Endothelial cell of umbilical vein (primary cell): ENCODE measurements at regions not wholly inside any gene's neighbourhood (a gene's known extent, or its start where the extent isn't known, plus 50 kb on each side); places are given as distances from the start of the nearest gene placed in this dataset.

Experiments
- BruUV-seq: library from RNA; stranded (reverse); fragments of 400-500 nt; replicated peaks from 2 replicates; lab custom pipeline; 2021; lab: Mats Ljungman, UMichigan
- CTCF ChIA-PET: fragments of 300-600, 350-600 bp; sonication (Branson Sonifier 250); formaldehyde crosslinking; loops from one replicate; lab custom pipeline; 2021; ENCODE audit warnings: antibody characterized with exemption, inconsistent platforms; lab: Charles Lee
- POLR2A ChIA-PET: fragments of 300-600, 350-600 bp; sonication (Branson Sonifier 250); formaldehyde crosslinking; loops from one replicate; lab custom pipeline; 2021; ENCODE audit warnings: antibody characterized with exemption, inconsistent platforms; lab: Charles Lee
- DNase-seq: peaks from one replicate; pipeline ENCODE4 v3.0.0-alpha.2; 2011; ENCODE audit warnings: low read depth, low spot score
- FAIRE-seq: peaks from 2 replicates; lab custom pipeline; 2011; peaks lifted over from hg19 to GRCh38; lab: Jason Lieb, UNC
- H2AFZ ChIP-seq: 2 replicates; pipeline ENCODE4 v1.6.0; 2012; ENCODE audit warnings: low read depth, low read length, control low read depth, inconsistent platforms
- H3K27ac ChIP-seq: 2 replicates; pipeline ENCODE4 v1.5.1; 2011; ENCODE audit warnings: low read depth, mild to moderate bottlenecking, control low read depth, low read length, moderate library complexity; ENCODE audit not compliant: insufficient read depth
- H3K27me3 ChIP-seq, 2 experiments: 2 replicates each; pipeline versions ENCODE4 v1.6.0 to v1.6.1; 2011; ENCODE audit warnings: low read length in 2 of 2, mixed read lengths in 1 of 2; ENCODE audit not compliant: control insufficient read depth in 2 of 2, insufficient read depth in 2 of 2
- H3K36me3 ChIP-seq, 2 experiments: 2 replicates in 1 of 2; 3 replicates in 1 of 2; pipeline ENCODE4 v1.5.1; 2011; ENCODE audit warnings: low read length in 2 of 2, mild to moderate bottlenecking in 1 of 2, moderate library complexity in 1 of 2; ENCODE audit not compliant: control insufficient read depth in 2 of 2, insufficient read depth in 2 of 2; ENCODE audit errors: extremely low read depth in 1 of 2
- H3K4me1 ChIP-seq: 3 replicates; pipeline ENCODE4 v1.5.1; 2011; ENCODE audit warnings: mild to moderate bottlenecking, low read length; ENCODE audit not compliant: control insufficient read depth, insufficient read depth; ENCODE audit errors: extremely low read depth
- H3K4me2 ChIP-seq: 2 replicates; pipeline ENCODE4 v1.6.1; 2011; ENCODE audit warnings: low read length, control low read depth, mixed read lengths; ENCODE audit not compliant: insufficient read depth
- H3K4me3 ChIP-seq, 3 experiments: fragments of 200-600 bp in 1 of 3; sonication (generic), shearing (Covaris generic) in 1 of 3; replicated peaks in 1 of 3; 2 replicates each; pipeline ENCODE4 v1.5.1; 2011 to 2016; ENCODE audit warnings: control low read depth in 3 of 3, low read length in 3 of 3, mild to moderate bottlenecking in 2 of 3, inconsistent platforms in 1 of 3, low read depth in 1 of 3, moderate library complexity in 1 of 3; ENCODE audit not compliant: insufficient read depth in 1 of 3
- H3K79me2 ChIP-seq: 2 replicates; pipeline ENCODE4 v1.6.0; 2012; ENCODE audit warnings: low read length, inconsistent platforms; ENCODE audit not compliant: control insufficient read depth, insufficient read depth
- H3K9ac ChIP-seq: replicated peaks from 2 replicates; pipeline ENCODE3; 2011; ENCODE audit warnings: low read length, control low read depth; ENCODE audit not compliant: insufficient read depth; ENCODE audit errors: extremely low read depth
- H3K9me1 ChIP-seq: replicated peaks from 3 replicates; pipeline ENCODE4 v1.6.0; 2011; ENCODE audit warnings: mild to moderate bottlenecking, low read length; ENCODE audit not compliant: control insufficient read depth, insufficient read depth; ENCODE audit errors: extremely low read depth
- H3K9me3 ChIP-seq: replicated peaks from 2 replicates; pipeline ENCODE4 v1.5.1; 2012; ENCODE audit warnings: low read length, inconsistent platforms; ENCODE audit not compliant: control insufficient read depth, insufficient read depth
- H4K20me1 ChIP-seq: replicated peaks from 2 replicates; pipeline ENCODE3; 2011; ENCODE audit warnings: mild to moderate bottlenecking, low read length; ENCODE audit not compliant: control insufficient read depth, insufficient read depth; ENCODE audit errors: extremely low read depth
- EZH2 ChIP-seq: IDR thresholded peaks from 2 replicates; pipeline ENCODE4 v1.6.1; 2012; ENCODE audit warnings: borderline replicate concordance, low read depth, mild to moderate bottlenecking, moderate library complexity, low read length, inconsistent platforms; ENCODE audit not compliant: severe bottlenecking
- FOS ChIP-seq: IDR thresholded peaks from 2 replicates; pipeline ENCODE4 v1.6.1; 2011; ENCODE audit warnings: mild to moderate bottlenecking, low read length, moderate library complexity, borderline replicate concordance; ENCODE audit not compliant: insufficient read depth
- GATA2 ChIP-seq: IDR thresholded peaks from 2 replicates; pipeline ENCODE4 v1.7.0; 2011; ENCODE audit warnings: low read depth, mild to moderate bottlenecking, moderate library complexity, mixed read lengths, low read length; ENCODE audit not compliant: insufficient read length, insufficient read depth
- JUN ChIP-seq: IDR thresholded peaks from 2 replicates; pipeline ENCODE4 v1.6.1; 2011; ENCODE audit warnings: borderline replicate concordance, low read depth; ENCODE audit not compliant: insufficient read length, insufficient read depth
- MYC ChIP-seq: IDR thresholded peaks from one replicate; pipeline ENCODE4 v1.6.1; 2011; ENCODE audit warnings: mild to moderate bottlenecking, low read depth, low read length
- POLR2A ChIP-seq: IDR thresholded peaks from 2 replicates; pipeline ENCODE4 v1.6.1; 2012; ENCODE audit warnings: low read depth, mild to moderate bottlenecking, control low read depth, low read length
- POLR2AphosphoS5 ChIP-seq: IDR thresholded peaks from 2 replicates; pipeline ENCODE4 v1.6.1; 2012; ENCODE audit warnings: low read depth, mild to moderate bottlenecking, control low read depth, low read length, moderate library complexity; ENCODE audit not compliant: insufficient read depth
- dilution Hi-C: fragments of 300-500 bp; cut with MboI; formaldehyde crosslinking; loops from one replicate; pipeline ENCODE4 v1.15.0; 2019; ENCODE audit warnings: low sequenced_read_pairs; ENCODE audit not compliant: extremely low pct_ligation_motif_present
- intact Hi-C: fragments of 100-400 bp; cut with micrococcal nuclease; formaldehyde crosslinking; loops from one replicate; pipeline ENCODE4 v1.10.0; 2022
- TF ChIP-seq, protein P1 (sequence below), 2 donors: IDR thresholded peaks; 1 replicate in 1 of 2; 2 replicates in 1 of 2; pipeline ENCODE4 v1.5.1; 2011; ENCODE audit warnings: low read length in 2 of 2, mild to moderate bottlenecking in 2 of 2, moderate library complexity in 2 of 2, control low read depth in 1 of 2, inconsistent platforms in 1 of 2, low read depth in 1 of 2; ENCODE audit not compliant: insufficient read depth in 1 of 2; ENCODE audit errors: extremely low read depth in 1 of 2
- TF ChIP-seq, protein P2 (sequence below): IDR thresholded peaks from 2 replicates; pipeline ENCODE4 v1.6.1; 2011; ENCODE audit not compliant: insufficient read depth, insufficient read length

DNA sequence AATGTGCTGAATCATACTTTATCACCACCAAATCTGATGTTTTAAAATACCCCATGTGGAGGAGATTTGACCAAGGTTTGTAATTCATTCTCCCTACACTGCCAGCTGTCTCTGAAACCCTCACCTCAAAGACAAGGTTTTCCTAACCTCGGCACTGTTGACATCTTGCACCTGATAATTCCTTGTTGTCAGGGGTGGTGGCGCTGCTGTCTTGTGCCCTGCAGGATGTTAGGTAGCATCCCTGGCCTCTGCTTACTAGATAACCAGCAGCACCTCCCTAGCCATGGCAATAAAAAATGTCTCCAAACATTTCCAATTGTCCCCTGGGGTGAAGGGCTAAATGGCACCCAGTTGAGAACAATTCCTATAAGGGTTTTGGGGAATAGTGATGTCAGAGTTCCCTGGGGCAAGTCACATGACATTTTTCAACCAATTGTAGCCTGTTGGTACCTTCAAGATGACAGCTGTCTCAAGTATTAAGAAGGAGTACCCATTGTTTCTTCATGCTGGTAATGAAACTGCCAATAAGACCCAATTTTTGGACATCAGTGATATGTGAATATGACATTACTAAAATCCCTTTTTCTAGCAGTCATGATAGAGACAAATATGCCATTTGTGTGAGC lies 160.6 kb upstream of the PLCXD3 start:
- no peaks in the 10 kb centered on the region for H3K4me1 ChIP-seq
- POLR2A ChIA-PET = no interaction called here
- dilution Hi-C loops = no loop called here
- CTCF ChIA-PET = no interaction called here
- no peak overlapping the region for H3K4me2 ChIP-seq
- H4K20me1 ChIP-seq = no peaks in the 10 kb centered on the region
- no peaks in the 10 kb centered on the region for H3K9me3 ChIP-seq
- no peaks in the 10 kb centered on the region for H3K9me1 ChIP-seq
- BruUV-seq = no TSS peak
- no peak for TF ChIP-seq EZH2
- TF ChIP-seq, protein P1, sequence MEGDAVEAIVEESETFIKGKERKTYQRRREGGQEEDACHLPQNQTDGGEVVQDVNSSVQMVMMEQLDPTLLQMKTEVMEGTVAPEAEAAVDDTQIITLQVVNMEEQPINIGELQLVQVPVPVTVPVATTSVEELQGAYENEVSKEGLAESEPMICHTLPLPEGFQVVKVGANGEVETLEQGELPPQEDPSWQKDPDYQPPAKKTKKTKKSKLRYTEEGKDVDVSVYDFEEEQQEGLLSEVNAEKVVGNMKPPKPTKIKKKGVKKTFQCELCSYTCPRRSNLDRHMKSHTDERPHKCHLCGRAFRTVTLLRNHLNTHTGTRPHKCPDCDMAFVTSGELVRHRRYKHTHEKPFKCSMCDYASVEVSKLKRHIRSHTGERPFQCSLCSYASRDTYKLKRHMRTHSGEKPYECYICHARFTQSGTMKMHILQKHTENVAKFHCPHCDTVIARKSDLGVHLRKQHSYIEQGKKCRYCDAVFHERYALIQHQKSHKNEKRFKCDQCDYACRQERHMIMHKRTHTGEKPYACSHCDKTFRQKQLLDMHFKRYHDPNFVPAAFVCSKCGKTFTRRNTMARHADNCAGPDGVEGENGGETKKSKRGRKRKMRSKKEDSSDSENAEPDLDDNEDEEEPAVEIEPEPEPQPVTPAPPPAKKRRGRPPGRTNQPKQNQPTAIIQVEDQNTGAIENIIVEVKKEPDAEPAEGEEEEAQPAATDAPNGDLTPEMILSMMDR (IDR thresholded peaks at IDR 0.05; ENCODE audit: extremely low read depth in 1 of 2, insufficient read depth in 1 of 2, low read depth in 1 of 2, low read length in 2 of 2) = no peak
- no peak for TF ChIP-seq POLR2A
- TF ChIP-seq, protein P2, sequence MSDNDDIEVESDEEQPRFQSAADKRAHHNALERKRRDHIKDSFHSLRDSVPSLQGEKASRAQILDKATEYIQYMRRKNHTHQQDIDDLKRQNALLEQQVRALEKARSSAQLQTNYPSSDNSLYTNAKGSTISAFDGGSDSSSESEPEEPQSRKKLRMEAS = no peak
- TF ChIP-seq JUN = no peak
- TF ChIP-seq GATA2 = no peak
- no peak for TF ChIP-seq MYC
- no peak for TF ChIP-seq FOS
- no peak for TF ChIP-seq POLR2AphosphoS5
- peaks cover 0 to 2% of the 10 kb centered on the region in 2 experiments for H3K27me3 ChIP-seq
- no peak overlapping the region for H3K4me3 ChIP-seq
- H3K27ac ChIP-seq = no peak overlapping the region
- DNase-seq (no peak), FAIRE-seq (no peak)
- intact Hi-C loops = no loop called here
- no peaks in the 10 kb centered on the region for H3K36me3 ChIP-seq
- H3K79me2 ChIP-seq = no peaks in the 10 kb centered on the region
- no peak overlapping the region for H3K9ac ChIP-seq
- no peak overlapping the region for H2AFZ ChIP-seq
